ENCODE measurements at regions not wholly inside any gene's neighbourhood (a gene's known extent, or its start where the extent isn't known, plus 50 kb on each side); places are given as distances from the start of the nearest gene placed in this dataset.
"Not testable (repeated sequence)": the region's sequence is repeated elsewhere in the genome, so short reads cannot be mapped to it uniquely, and the experiment has no call there.

- TF ChIP-seq CTCF, EP300, POLR2AphosphoS5 (IDR thresholded peaks at IDR 0.05): not testable (repeated sequence)
These were observed 361.0 kb downstream of the TYW1 start for GRCh38 chr7:67357653-67358052.

Measured in esophagus muscularis mucosa (tissue), 4 donors.